CMK (cell line): ENCODE measurements at regions not wholly inside any gene's neighbourhood (a gene's known extent, or its start where the extent isn't known, plus 50 kb on each side); places are given as distances from the start of the nearest gene placed in this dataset.

Experiments
- DNase-seq: peaks from one replicate; pipeline ENCODE4 v3.0.0-alpha.2; 2010; ENCODE audit warnings: low read depth

- peak; percentile 15 for DNase-seq
These were observed 497.6 kb upstream of the FAM98A start for GRCh38 chr2:34096562-34097171.

DNA sequence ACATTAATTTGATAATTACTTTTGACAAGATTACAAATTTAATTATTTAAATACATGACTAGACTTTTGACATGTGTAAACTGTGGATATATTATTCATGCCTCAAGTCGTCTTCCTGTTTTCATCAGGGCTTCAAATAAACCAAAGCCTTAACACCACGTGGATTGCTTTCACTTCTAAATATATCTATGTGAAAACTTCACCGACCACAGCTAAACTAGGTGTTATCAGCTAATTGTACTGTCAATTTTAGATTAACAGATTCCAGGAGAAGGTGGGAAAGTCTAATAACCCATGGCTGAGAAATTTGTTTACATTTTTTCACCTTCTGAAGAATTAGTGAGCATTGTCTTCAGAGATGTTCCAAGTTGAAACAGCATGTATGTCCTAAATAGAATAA lies 494.7 kb upstream of the FAM98A start:
- no peak for DNase-seq

DNA sequence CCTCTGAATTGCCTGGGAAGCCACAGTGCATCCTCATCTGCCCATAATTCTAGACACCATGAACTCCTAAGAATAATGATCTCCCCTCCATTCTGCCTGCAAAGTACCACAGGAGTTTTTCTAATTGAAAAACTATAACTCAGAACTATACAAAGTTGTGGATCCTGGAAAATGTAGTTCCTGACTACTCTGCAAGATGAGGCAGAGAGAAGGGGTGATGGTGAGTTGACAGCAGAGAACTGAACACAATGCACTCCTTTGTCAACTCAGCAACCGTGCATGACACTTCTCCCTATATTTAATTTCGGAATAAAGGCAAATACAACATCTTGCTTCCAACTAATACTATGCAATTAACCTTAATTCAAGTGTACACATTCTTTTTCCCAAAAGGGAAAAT lies 471.1 kb upstream of the FAM98A start:
- DNase-seq, result no peak

- DNase-seq, result no peak
These were observed 470.5 kb upstream of the FAM98A start for GRCh38 chr2:34069604-34070003.

GRCh38 chr2:34050413-34050812 lies 451.3 kb upstream of the FAM98A start:
- no peak for DNase-seq

GRCh38 chr2:34045101-34045655 lies 446.1 kb upstream of the FAM98A start:
- DNase-seq, result no peak

DNA sequence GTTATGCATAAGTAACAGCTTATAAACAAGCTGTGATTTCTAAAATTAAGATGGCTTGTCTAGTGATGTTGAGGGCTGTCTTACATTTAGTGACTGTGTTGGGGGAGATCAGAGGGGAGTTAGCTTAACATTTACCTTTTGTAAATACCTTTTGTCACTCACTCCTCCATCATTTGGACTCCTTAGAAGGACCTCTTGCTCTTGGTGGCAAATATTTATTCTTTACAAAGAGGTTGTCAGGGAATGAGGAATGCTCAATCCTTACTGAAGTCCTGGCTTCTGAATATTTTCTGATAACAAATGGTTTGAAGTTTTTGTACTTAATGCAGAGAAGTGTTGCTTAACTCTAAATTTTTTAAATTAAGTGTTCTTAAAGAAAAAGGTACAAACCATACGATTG lies 438.8 kb upstream of the FAM98A start:
- DNase-seq, result no peak

DNA sequence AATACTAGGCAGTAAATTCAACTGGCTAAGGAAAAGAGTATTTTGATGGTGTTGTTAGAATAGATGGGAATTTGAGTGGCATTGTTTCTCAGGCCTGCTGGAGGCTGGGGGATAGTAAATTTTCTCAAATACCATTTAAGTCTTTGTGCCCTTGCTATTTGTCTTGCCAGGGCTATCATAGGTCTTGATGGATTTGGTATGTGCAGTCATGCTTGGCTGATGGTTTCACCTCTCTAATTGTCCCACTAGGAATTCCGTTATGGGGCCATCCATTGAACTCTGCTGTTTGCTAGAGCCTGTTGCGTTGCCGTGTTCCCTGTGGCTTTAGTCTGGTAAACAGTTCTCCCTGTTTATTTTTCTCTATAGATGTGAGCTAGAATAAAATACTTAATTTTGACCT lies 438.1 kb upstream of the FAM98A start:
- no peak for DNase-seq

DNA sequence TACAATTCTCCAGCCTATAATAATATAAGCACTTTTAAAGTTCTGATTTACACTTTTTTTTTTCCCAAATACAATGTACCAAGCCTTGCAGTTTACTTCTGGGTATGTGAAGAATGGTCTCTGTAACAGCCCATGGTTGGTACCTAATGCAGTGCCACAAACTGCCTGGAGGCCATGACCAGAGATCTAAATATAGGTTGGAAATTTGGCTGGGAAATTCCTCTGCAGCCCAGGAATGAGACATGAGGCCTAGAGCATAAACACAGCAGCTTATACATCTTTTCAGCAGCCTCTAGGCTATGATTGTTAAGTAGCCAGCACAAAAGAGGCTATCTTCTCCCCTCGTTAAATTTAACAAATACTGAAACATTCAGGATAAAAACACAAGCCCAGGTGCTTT lies 432.0 kb upstream of the FAM98A start:
- DNase-seq, result no peak

GRCh38 chr2:34030273-34030672 lies 431.2 kb upstream of the FAM98A start:
- DNase-seq, result no peak

- DNase-seq, result no peak
These were observed 430.0 kb upstream of the FAM98A start for GRCh38 chr2:34029073-34029472.

GRCh38 chr2:34025196-34025595 lies 426.1 kb upstream of the FAM98A start:
- no peak for DNase-seq

DNA sequence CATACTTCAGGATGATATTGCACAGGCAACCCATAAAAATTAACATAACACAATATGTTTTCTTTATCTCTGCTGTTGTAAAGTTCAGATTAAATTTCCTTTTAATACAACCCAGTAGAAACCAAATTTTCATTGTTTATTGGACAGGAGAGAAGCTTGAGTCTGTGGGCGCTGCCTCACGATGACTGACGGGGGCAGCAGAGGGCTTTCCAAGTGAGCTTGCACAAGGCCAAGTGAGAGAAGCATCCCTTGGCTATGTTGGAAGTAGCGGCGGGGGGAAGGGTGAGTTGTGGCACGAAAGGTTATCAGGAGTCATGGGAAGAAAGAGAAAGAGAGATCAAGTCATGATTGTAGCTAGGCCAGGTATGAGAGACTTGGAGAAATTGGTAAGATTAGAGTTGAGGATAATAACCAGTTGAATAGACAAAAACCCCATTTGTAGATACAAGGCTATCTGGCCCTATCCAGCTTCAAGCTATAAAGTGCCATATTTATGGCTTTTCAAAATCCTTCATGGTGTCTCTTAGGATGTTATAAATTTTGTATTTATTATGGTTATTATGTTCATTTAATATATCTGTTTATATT lies 413.7 kb upstream of the FAM98A start:
- peak; percentile 8 for DNase-seq

DNA sequence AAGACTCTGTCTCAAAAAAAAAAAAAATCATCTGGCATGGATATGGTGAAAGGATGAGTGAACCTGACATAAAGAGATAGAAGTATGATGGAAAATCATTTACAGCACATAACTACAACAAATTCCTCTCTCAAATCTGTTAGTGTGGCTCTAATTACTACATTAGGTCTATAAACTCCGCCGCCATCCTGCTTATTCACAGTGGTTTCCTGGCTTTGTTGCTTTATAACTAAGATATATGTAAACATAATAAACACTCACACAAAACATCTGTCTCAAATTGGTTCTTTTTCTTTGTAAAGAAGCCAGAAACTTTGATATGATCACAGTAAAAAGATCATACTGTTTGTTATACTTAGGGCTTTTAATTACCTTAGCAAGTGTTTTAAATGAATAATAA lies 412.6 kb upstream of the FAM98A start:
- no peak for DNase-seq

DNA sequence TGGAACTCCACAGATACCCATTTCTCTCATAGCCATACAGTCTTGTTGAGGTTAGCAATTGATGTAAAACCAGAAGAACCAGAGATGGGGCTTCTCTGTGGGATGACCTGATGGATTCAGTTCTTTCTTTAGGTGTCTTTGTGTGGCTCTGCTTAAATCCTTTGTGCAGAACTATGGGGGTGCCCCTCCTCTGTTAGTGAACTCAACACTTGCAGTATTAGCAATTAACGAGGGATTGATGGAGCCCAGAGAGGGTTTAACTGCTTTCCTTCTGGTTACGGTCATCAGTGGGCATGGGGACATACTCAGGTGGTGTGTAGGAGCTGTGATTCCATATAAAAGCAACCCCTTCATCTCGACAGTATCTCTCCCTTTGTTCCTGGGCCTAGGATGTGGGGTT lies 406.8 kb upstream of the FAM98A start:
- DNase-seq, result no peak

GRCh38 chr2:34004936-34005335 lies 405.8 kb upstream of the FAM98A start:
- no peak for DNase-seq

DNA sequence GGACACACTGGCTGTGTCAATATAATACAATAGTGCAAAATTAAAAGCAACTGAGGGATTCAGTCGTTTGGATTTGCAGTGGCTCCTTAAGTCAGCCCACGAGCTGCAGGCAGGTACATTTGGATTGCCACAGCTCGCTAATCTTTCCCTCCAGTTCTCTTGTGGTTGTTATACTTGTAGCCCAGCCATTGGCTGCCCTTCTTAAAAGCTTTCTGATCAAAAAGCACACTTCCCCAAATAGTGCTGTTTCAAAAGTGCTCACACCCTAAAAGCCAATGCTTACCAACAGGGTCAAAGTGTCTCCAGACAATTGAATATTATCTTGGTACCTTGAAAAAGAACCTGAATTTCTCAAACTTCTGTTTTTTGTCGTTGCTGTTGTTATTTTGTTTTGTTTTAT lies 404.7 kb upstream of the FAM98A start:
- DNase-seq, result peak; percentile 5

- no peak for DNase-seq
These were observed 402.5 kb upstream of the FAM98A start for GRCh38 chr2:34001557-34001956.

GRCh38 chr2:33984131-33984530 lies 385.0 kb upstream of the FAM98A start:
- DNase-seq, result no peak

DNA sequence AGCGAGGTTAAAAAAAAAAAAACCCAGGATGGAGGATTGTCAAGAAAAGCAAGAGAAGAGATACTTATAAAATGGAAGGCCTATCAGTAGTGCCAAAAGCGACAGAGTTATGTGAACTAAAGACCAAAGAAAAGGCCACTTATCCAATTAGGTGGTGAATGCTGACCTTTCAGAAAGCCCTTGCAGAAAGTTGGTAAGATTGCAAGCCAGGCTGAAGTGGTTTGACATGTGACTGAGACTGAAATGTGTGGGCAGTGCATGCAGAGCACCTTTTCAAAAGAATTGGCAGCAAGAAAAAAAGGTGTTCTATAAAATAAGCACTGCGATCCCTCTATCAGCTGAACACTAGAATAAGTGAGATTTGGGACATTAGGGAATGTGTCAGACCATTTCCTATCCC lies 379.4 kb upstream of the FAM98A start:
- DNase-seq, result no peak

DNA sequence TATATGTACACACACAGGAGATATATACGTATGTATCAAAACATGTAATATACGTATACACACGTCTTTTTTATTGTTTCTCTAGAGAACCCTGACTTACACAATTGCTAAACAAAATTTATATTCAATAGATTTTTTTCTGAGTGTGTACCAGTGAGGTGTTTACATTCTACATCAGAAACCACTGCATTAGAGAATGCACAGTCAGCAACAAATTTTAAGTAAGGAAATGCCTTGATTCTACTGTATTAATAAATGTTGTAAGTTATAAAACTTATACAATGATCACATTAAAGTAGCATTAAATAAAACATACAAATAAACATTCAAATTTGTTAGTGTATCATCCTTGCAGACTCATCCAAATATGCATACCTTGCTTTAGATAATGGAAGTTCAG lies 376.4 kb upstream of the FAM98A start:
- no peak for DNase-seq

- DNase-seq, result no peak
These were observed 368.0 kb upstream of the FAM98A start for GRCh38 chr2:33967103-33967502.

- DNase-seq, result no peak
These were observed 359.5 kb upstream of the FAM98A start for GRCh38 chr2:33958591-33958990.

GRCh38 chr2:33949371-33949770 lies 350.3 kb upstream of the FAM98A start:
- DNase-seq, result no peak
